ENCODE measurements at regions not wholly inside any gene's neighbourhood (a gene's known extent, or its start where the extent isn't known, plus 50 kb on each side); places are given as distances from the start of the nearest gene placed in this dataset.

DNA sequence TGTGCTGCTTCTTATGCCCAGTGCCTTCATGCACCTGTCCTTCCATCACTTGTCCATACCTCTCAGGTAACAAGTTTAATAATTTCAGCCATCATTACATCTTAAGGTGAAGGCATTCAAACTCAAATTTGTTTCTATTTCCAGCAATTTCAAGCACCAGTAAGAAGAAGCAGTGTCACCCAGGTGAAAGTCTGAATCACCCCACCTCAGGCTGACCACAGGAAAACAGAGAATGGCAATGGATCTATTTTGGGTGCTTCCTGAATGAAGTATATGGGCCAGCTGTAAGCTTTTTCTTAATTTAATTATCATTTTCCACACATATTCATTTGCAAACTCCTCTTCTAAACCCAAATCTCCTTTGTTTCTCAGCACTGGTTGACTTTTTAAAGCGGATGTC lies 372.7 kb upstream of the SOX11 start:
- no peak for DNase-seq (ENCODE audit: low read depth)
- TF ChIP-seq, protein P1, sequence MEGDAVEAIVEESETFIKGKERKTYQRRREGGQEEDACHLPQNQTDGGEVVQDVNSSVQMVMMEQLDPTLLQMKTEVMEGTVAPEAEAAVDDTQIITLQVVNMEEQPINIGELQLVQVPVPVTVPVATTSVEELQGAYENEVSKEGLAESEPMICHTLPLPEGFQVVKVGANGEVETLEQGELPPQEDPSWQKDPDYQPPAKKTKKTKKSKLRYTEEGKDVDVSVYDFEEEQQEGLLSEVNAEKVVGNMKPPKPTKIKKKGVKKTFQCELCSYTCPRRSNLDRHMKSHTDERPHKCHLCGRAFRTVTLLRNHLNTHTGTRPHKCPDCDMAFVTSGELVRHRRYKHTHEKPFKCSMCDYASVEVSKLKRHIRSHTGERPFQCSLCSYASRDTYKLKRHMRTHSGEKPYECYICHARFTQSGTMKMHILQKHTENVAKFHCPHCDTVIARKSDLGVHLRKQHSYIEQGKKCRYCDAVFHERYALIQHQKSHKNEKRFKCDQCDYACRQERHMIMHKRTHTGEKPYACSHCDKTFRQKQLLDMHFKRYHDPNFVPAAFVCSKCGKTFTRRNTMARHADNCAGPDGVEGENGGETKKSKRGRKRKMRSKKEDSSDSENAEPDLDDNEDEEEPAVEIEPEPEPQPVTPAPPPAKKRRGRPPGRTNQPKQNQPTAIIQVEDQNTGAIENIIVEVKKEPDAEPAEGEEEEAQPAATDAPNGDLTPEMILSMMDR (IDR thresholded peaks at IDR 0.05; ENCODE audit: control insufficient read depth, insufficient read depth, low read depth, low read length, missing control alignments): no peak
- H3K4me3 ChIP-seq (ENCODE audit: control insufficient read depth, low read depth, low read length): no peak overlapping the region

DNA sequence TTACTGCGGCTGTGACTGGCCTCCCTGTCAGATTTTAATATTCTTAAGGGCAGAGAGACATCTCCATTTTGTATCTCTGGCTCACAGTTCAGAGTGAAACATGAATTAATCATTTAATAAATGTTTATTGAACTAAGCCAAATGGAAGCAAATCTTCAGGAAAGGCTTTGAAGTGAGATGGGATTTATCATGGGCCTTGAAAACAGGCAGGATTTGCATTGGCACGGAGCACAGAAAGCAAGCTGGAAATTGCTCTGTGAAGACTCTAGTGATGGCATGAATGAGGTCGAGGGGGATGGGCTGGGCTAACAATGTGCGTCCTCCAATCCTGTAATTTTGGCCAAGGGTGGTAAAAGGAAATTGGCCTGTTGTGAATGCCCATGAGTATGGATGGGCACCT lies 369.8 kb upstream of the SOX11 start:
- no peak overlapping the region for H3K4me3 ChIP-seq (ENCODE audit: control insufficient read depth, low read depth, low read length)
- TF ChIP-seq, protein P1 (IDR thresholded peaks at IDR 0.05; ENCODE audit: control insufficient read depth, insufficient read depth, low read depth, low read length, missing control alignments): no peak
- DNase-seq (ENCODE audit: low read depth): no peak

DNA sequence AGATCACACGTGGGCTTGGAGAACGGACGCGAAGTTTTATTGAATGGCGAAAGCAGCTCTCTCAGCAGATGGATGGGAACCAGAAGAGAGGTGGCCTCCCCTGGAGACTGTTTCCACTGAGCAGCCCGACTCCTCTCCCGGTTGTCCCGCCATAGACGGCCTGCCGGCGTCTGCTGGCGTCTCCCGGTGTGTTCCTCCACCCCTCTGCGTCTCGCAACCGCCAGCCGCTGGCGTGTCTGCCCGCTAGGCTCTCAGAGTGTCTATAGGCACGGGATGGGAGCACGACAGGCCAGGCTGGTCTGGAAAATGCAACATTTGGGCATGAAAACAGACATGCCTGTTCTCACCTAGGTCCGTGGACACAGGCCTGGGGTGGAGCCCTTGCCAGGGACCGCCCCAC lies 366.7 kb upstream of the SOX11 start:
- TF ChIP-seq, protein P1 (IDR thresholded peaks at IDR 0.05; ENCODE audit: control insufficient read depth, insufficient read depth, low read depth, low read length, missing control alignments): no peak
- H3K4me3 ChIP-seq (ENCODE audit: control insufficient read depth, low read depth, low read length): no peak overlapping the region
- no peak for DNase-seq (ENCODE audit: low read depth)

DNA sequence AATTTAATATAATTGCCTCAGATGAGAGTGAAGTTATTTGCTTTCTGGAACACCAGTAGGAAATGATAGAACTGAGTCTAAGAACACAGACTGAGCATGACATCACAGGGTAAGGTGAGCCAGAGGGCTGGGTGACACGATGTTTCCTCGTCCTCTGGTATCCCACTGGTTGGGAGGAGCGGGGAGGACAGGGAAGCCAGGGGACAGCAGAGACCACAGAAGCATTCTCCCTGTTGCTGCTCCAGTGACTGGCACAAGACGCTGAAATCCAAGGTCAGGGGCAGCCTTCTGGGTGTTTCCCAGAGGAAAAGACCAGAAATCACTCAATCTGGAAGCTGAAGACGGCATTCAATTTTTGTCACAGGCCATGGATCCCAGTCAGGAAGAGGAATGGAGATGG lies 363.4 kb upstream of the SOX11 start:
- DNase-seq (ENCODE audit: low read depth): no peak
- TF ChIP-seq, protein P1 (IDR thresholded peaks at IDR 0.05; ENCODE audit: control insufficient read depth, insufficient read depth, low read depth, low read length, missing control alignments): no peak

DNA sequence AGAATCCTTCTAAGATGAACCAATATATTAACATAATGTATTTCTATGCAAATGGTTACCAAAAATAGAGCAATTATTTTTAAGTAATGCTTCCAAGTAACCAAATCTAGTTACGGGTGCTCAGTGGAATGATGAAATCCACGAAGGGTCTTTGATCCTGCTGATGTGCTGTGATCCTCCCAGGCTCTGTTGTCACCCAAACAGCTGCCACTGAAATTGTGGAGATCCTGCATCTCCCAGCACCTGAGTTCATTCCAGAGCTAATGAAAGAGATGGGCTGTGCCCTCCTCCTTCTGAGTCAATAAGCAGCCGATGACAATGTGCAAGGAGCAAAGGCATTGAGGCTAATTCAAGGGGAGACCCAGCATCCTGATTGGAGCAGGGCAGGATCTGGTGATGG lies 362.4 kb upstream of the SOX11 start:
- TF ChIP-seq, protein P1 (IDR thresholded peaks at IDR 0.05; ENCODE audit: control insufficient read depth, insufficient read depth, low read depth, low read length, missing control alignments): no peak
- no peak for DNase-seq (ENCODE audit: low read depth)
- no peak overlapping the region for H3K4me3 ChIP-seq (ENCODE audit: control insufficient read depth, low read depth, low read length)

More for the DNA sequence above, 363.4 kb upstream of the SOX11 start:
- H3K4me3 ChIP-seq (ENCODE audit: control insufficient read depth, low read depth, low read length): no peak overlapping the region

DNA sequence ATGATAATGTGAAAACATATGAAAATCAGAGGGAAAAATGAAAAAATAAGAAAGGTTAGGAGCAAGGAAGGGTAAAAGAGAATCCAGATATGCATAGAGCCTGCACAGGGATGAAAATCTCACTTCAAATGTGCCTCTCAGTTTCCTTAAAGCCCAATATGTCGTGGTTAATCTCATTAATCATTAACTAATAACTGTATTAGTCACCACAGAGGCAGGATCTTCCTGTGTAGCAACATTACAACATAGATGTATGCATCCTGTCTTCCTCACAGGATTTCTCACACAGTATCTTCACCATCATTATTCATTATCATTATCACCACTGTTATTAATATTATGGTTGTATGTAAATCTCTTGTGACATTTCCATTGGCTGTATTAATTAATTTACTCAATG lies 361.2 kb upstream of the SOX11 start:
- H3K4me3 ChIP-seq (ENCODE audit: control insufficient read depth, low read depth, low read length): no peak overlapping the region
- TF ChIP-seq, protein P1 (IDR thresholded peaks at IDR 0.05; ENCODE audit: control insufficient read depth, insufficient read depth, low read depth, low read length, missing control alignments): no peak
- no peak for DNase-seq (ENCODE audit: low read depth)

DNA sequence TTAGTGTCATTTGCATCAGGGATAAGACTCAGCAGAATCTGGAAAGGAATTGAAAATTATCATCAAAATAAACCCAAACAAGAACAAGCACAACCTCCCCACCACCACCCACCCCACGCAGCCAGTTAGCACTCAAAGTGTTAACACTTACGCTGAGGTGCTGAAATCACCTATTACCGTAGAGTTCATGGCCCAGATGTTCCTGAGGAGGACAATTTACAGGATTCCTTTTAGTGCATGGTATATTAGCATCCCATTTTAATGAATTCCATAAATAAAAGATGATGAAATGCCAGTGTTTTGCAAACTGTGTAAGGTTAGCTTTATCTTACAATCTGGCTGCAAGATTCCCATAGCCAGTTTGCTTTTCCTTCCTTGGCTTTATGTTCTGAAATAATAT lies 359.3 kb upstream of the SOX11 start:
- no peak overlapping the region for H3K4me3 ChIP-seq (ENCODE audit: control insufficient read depth, low read depth, low read length)
- no peak for DNase-seq (ENCODE audit: low read depth)
- TF ChIP-seq, protein P1 (IDR thresholded peaks at IDR 0.05; ENCODE audit: control insufficient read depth, insufficient read depth, low read depth, low read length, missing control alignments): no peak
